Esophagus muscularis mucosa (tissue), 4 donors: ENCODE measurements at regions not wholly inside any gene's neighbourhood (a gene's known extent, or its start where the extent isn't known, plus 50 kb on each side); places are given as distances from the start of the nearest gene placed in this dataset.
A peak's percentile ranks its signal among the peaks of the same experiment; 100 is the strongest.

ENCODE experiments used
- DNase-seq: peaks from one replicate; pipeline ENCODE4 v3.0.0-alpha.2; 2017; ENCODE audit errors: extremely low spot score
- H3K27ac ChIP-seq, 4 donors: fragments of 200-600 bp; sonication (generic); replicated peaks in 1 of 4; 1 replicate in 3 of 4; 2 replicates in 1 of 4; pipeline ENCODE4 v1.5.1; 2016 to 2019; ENCODE audit warnings: mild to moderate bottlenecking in 1 of 4
- H3K27me3 ChIP-seq, 4 donors: fragments of 200-600 bp; sonication (generic); one replicate each; pipeline versions ENCODE4 v1.5.1 to v1.6.0; 2016 to 2019
- H3K36me3 ChIP-seq, 4 donors: fragments of 200-600 bp; sonication (generic); one replicate each; pipeline ENCODE4 v1.5.1; 2016 to 2019
- H3K4me1 ChIP-seq, 4 donors: fragments of 200-600 bp; sonication (generic); one replicate each; pipeline ENCODE4 v1.5.1; 2016 to 2019
- H3K4me3 ChIP-seq, 4 donors: fragments of 200-600 bp; sonication (generic); 1 replicate in 2 of 4; 2 replicates in 2 of 4; pipeline ENCODE4 v1.5.1; 2016 to 2019; ENCODE audit warnings: mild to moderate bottlenecking in 4 of 4, moderate library complexity in 1 of 4
- H3K9me3 ChIP-seq, 4 donors: fragments of 200-600 bp; sonication (generic); 1 replicate in 3 of 4; 2 replicates in 1 of 4; pipeline ENCODE4 v1.5.1; 2016 to 2019
- CTCF ChIP-seq, 3 experiments: fragments of 200-600 bp in 2 of 3; fragments of 450-650 bp in 1 of 3; sonication (generic) in 2 of 3; IDR thresholded peaks; one replicate each; pipeline ENCODE4 v1.5.1; 2017 to 2019; ENCODE audit warnings: antibody characterized with exemption in 3 of 3, mild to moderate bottlenecking in 2 of 3, moderate library complexity in 1 of 3
- EP300 ChIP-seq: sonication (generic); formaldehyde crosslinking; IDR thresholded peaks from one replicate; pipeline ENCODE4 v1.6.1; 2017; ENCODE audit warnings: antibody characterized with exemption
- POLR2A ChIP-seq: fragments of 450-650 bp; IDR thresholded peaks from one replicate; pipeline ENCODE4 v1.6.1; 2017; ENCODE audit warnings: antibody characterized with exemption, moderate library complexity, mild to moderate bottlenecking, low read depth
- POLR2AphosphoS5 ChIP-seq, 2 donors: sonication (generic); formaldehyde crosslinking; IDR thresholded peaks; one replicate each; pipeline ENCODE4 v1.6.1; 2017; ENCODE audit warnings: antibody characterized with exemption in 2 of 2
- WGBS: methylation state at CpG from one replicate; pipeline ENCODE4 v1.1.5; 2018; 5-methylcytosine and 5-hydroxymethylcytosine counted together
- intact Hi-C: fragments of 100-400 bp; cut with DNase I; formaldehyde crosslinking; loops from one replicate; pipeline ENCODE4 v1.15.1; 2023

GRCh38 chr1:112328600-112328999, 67.4 kb upstream of the CTTNBP2NL start:
- Histone ChIP-seq H3K4me1 (peaks cover 0 to 23% (median 15%) of the 10 kb centered on the region in 4 donors), H3K4me3 (no peak overlapping the region), H3K27me3 (peaks cover 0 to 12% (median 0%) of the 10 kb centered on the region in 4 donors), H3K36me3 (no peaks in the 10 kb centered on the region), H3K9me3 (no peaks in the 10 kb centered on the region), H3K27ac (no peak overlapping the region)
- intact Hi-C loops: no loop called here
- no peak for DNase-seq
- no peak for TF ChIP-seq POLR2A
- no peak for TF ChIP-seq POLR2AphosphoS5 (IDR thresholded peaks at IDR 0.05)
- WGBS: 90% methylated on average over 3 of the region's 3 CpGs

GRCh38 chr1:112332176-112333150, 63.6 kb upstream of the CTTNBP2NL start:
- intact Hi-C loops: loop anchor here (10.0 kb wide), 1 partner anchor 338 kb away; no protein-coding TSS in a partner anchor
- Histone ChIP-seq H3K4me3 (no peak overlapping the region), H3K36me3 (no peaks in the 10 kb centered on the region), H3K27ac (no peak overlapping the region), H3K4me1 (peaks cover 0 to 18% (median 0%) of the 10 kb centered on the region in 4 donors), H3K27me3 (peaks cover 0 to 12% (median 0%) of the 10 kb centered on the region in 4 donors), H3K9me3 (no peaks in the 10 kb centered on the region)
- TF ChIP-seq CTCF (IDR thresholded peaks at IDR 0.05): no peak
- TF ChIP-seq EP300: no peak
- no peak for TF ChIP-seq POLR2A
- no peak for TF ChIP-seq POLR2AphosphoS5 (IDR thresholded peaks at IDR 0.05)
- no peak for DNase-seq
- 68% methylated on average over 9 of the region's 9 CpGs for WGBS

GRCh38 chr1:112335351-112335750, 60.7 kb upstream of the CTTNBP2NL start:
- Histone ChIP-seq H3K4me3 (no peak overlapping the region), H3K27me3 (no peaks in the 10 kb centered on the region), H3K36me3 (no peaks in the 10 kb centered on the region), H3K9me3 (no peaks in the 10 kb centered on the region), H3K27ac (no peak overlapping the region), H3K4me1 (peaks cover 0 to 18% (median 0%) of the 10 kb centered on the region in 4 donors)
- TF ChIP-seq EP300: no peak
- TF ChIP-seq POLR2AphosphoS5 (IDR thresholded peaks at IDR 0.05): no peak
- no peak for TF ChIP-seq CTCF (IDR thresholded peaks at IDR 0.05)
- no peak for TF ChIP-seq POLR2A
- 74% methylated on average over 3 of the region's 3 CpGs for WGBS
- no peak for DNase-seq
- intact Hi-C loops: loop anchor here (10.0 kb wide), 1 partner anchor 341 kb away; no protein-coding TSS in a partner anchor

GRCh38 chr1:112337028-112337531, 58.9 kb upstream of the CTTNBP2NL start:
- peak; percentile 66 to 76 (median 71) for TF ChIP-seq CTCF (IDR thresholded peaks at IDR 0.05)
- no peak for TF ChIP-seq POLR2A
- WGBS: 42% methylated on average over 13 of the region's 13 CpGs
- H3K27ac ChIP-seq: no peak overlapping the region
- no peaks in the 10 kb centered on the region for H3K9me3 ChIP-seq
- H3K27me3 ChIP-seq: no peaks in the 10 kb centered on the region
- peaks cover 0 to 18% (median 0%) of the 10 kb centered on the region in 4 donors for H3K4me1 ChIP-seq
- intact Hi-C loops: loop anchor here (2.0 to 10.0 kb wide), 2 partner anchors 38 to 342 kb away; no protein-coding TSS in a partner anchor
- peak overlapping the region in 1 of 4 donors; percentile 9 for H3K4me3 ChIP-seq
- DNase-seq: no peak
- no peaks in the 10 kb centered on the region for H3K36me3 ChIP-seq

GRCh38 chr1:112341986-112342385, 54.0 kb upstream of the CTTNBP2NL start:
- H3K27ac ChIP-seq: no peak overlapping the region
- 99% methylated on average over 4 of the region's 4 CpGs for WGBS
- no peaks in the 10 kb centered on the region for H3K36me3 ChIP-seq
- no peak for DNase-seq
- no peak overlapping the region for H3K4me3 ChIP-seq
- H3K9me3 ChIP-seq: no peaks in the 10 kb centered on the region
- peaks cover 0 to 13% (median 7%) of the 10 kb centered on the region in 4 donors for H3K4me1 ChIP-seq
- intact Hi-C loops: no loop called here
- TF ChIP-seq CTCF (IDR thresholded peaks at IDR 0.05) (no peak), POLR2A (no peak), EP300 (no peak), POLR2AphosphoS5 (IDR thresholded peaks at IDR 0.05) (no peak)
- no peaks in the 10 kb centered on the region for H3K27me3 ChIP-seq
